Tibial nerve (tissue), 4 donors: ENCODE measurements at regions not wholly inside any gene's neighbourhood (a gene's known extent, or its start where the extent isn't known, plus 50 kb on each side); places are given as distances from the start of the nearest gene placed in this dataset.

Experiments used
- EP300 ChIP-seq, 2 donors: sonication (generic); formaldehyde crosslinking; IDR thresholded peaks; one replicate each; pipeline ENCODE4 v1.6.1; 2017; ENCODE audit warnings: antibody characterized with exemption in 2 of 2, mild to moderate bottlenecking in 1 of 2
- POLR2A ChIP-seq, 2 donors: fragments of 450-650 bp; IDR thresholded peaks; one replicate each; pipeline ENCODE4 v1.6.1; 2017; ENCODE audit warnings: antibody characterized with exemption in 2 of 2, mild to moderate bottlenecking in 2 of 2, moderate library complexity in 2 of 2
- TF ChIP-seq, protein P1 (sequence below), 5 experiments: fragments of 200-600 bp in 3 of 5; fragments of 450-650 bp in 2 of 5; sonication (generic) in 3 of 5; IDR thresholded peaks; one replicate each; pipeline ENCODE4 v1.5.1; 2016 to 2019; ENCODE audit warnings: antibody characterized with exemption in 5 of 5, mild to moderate bottlenecking in 3 of 5, moderate library complexity in 2 of 5

DNA sequence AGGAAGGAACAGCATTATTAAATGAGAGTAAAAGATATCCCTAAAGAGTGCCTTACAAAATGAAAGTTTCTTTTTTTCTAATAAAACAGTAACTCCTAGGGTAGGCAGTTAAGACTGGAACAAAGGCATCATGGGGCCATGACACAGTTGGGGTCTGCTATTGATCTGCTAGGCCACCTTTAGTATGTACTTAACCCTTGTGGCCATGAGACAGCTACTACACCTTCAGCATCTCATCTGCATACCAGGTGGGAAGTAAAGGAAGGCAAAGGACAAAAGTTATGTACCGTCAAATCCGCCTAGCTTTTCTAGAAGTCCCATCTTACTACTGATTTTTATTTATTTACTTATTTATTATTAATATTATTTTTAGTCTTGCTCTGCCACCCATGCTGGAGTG is 93.8 kb upstream of the FHIT start:
- TF ChIP-seq, protein P1, sequence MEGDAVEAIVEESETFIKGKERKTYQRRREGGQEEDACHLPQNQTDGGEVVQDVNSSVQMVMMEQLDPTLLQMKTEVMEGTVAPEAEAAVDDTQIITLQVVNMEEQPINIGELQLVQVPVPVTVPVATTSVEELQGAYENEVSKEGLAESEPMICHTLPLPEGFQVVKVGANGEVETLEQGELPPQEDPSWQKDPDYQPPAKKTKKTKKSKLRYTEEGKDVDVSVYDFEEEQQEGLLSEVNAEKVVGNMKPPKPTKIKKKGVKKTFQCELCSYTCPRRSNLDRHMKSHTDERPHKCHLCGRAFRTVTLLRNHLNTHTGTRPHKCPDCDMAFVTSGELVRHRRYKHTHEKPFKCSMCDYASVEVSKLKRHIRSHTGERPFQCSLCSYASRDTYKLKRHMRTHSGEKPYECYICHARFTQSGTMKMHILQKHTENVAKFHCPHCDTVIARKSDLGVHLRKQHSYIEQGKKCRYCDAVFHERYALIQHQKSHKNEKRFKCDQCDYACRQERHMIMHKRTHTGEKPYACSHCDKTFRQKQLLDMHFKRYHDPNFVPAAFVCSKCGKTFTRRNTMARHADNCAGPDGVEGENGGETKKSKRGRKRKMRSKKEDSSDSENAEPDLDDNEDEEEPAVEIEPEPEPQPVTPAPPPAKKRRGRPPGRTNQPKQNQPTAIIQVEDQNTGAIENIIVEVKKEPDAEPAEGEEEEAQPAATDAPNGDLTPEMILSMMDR (IDR thresholded peaks at IDR 0.05): no peak
- TF ChIP-seq EP300 (IDR thresholded peaks at IDR 0.05): no peak
- no peak for TF ChIP-seq POLR2A (IDR thresholded peaks at IDR 0.05)
